Amygdala (tissue), 56 donors: ENCODE measurements at regions not wholly inside any gene's neighbourhood (a gene's known extent, or its start where the extent isn't known, plus 50 kb on each side); places are given as distances from the start of the nearest gene placed in this dataset.
"Not testable (repeated sequence)": the region's sequence is repeated elsewhere in the genome, so short reads cannot be mapped to it uniquely, and the experiment has no call there.

ENCODE experiments used
- DNase-seq, 56 donors: peaks; one replicate each; lab custom pipeline; 2025; lab: John Stamatoyannopoulos, UW

GRCh38 chr11:134739136-134739535 lies 327.1 kb upstream of the B3GAT1 start:
- no peak for DNase-seq

DNA sequence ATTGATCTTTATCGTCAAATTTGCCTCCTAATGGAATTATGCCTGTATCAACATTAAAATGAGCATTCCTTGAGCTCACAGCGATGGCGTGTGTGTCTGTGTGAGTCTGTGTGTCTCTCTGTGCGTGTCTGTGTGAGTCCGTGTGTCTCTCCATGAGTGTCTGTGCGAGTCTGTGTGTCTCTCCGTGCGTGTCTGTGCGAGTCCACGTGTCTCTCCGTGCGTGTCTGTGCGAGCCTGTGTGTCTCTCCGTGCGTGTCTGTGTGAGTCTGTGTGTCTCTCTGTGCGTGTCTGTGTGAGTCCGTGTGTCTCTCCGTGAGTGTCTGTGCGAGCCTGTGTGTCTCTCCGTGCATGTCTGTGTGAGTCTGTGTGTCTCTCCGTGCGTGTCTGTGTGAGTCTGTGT lies 326.5 kb upstream of the B3GAT1 start:
- DNase-seq: no peak

GRCh38 chr11:134737563-134738510 lies 325.8 kb upstream of the B3GAT1 start:
- DNase-seq: no peak

- no peak for DNase-seq
These were observed 324.4 kb upstream of the B3GAT1 start for GRCh38 chr11:134736251-134736947.

GRCh38 chr11:134734894-134735293 lies 322.9 kb upstream of the B3GAT1 start:
- DNase-seq: no peak

- peak in 2 of 56 donors; percentile 18 for DNase-seq
These were observed 322.3 kb upstream of the B3GAT1 start for GRCh38 chr11:134734141-134734845.

- DNase-seq: no peak
These were observed 321.6 kb upstream of the B3GAT1 start for GRCh38 chr11:134733646-134734045.

DNA sequence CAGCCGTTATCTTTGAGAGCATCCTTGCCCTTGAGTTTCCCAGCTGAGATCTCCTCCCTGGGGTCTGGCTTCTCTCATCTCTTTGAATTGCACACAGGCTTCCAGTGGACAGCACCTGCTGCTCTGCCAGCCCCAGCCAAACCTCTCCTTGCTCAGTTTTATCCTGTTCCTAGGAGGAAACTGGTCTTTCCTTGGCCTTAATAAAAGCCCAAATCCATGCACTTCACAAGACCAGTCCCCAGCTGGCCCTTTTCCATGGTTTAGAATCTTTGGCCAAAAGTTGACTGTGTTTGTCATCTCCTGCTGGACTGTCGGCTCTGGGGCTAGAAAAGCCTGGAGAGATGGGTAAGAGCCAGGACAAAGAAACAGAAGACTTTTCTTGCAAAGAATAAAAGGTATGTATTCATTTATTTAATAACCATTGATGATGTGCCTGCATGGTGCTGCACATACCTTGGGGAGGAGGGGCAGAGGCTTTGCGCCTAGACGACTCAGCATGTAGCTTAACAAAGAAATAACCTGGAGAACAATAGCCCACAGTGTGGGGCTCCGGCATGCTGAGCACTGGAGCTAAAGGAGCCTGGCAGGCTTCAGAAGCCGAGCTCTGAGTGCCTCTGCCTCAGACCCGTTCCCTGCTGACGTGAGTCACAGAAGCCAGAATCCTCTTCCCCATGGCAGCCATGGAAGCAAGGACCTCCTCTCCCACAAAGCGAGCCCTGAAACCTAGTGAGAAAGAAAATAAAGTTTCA lies 319.3 kb upstream of the B3GAT1 start:
- peak in 1 of 56 donors; percentile 28 for DNase-seq

DNA sequence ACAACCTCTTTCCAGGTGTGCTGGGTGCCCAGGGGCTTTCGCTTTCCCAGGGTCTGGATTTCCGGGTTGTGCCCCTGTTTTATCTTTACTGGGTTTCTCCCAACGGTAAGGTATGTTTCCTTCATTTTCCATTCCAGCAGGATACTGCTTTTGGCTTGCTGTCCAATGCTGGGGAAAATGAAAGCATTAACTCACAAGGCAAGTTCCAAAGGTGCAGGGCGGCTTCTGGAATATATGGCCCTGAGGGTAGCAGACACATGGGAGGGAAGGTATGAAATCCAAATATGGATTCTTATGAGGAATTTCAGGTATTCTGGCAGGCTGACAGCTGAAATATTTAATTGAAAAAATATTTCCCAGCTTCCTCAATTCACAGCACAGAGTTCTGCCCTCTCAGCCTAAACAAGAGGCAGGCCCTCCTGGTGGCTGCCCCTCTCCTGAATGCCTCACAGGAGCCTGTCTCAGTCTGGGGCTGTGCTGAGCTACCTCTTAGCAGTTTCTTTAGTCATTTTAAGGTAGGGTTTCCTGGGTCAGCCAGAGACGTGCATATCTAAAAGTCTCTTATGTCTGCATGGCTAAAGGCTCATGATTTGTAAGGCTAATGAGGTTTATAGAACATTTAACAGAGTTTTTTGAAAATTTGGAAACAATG lies 318.6 kb upstream of the B3GAT1 start:
- no peak for DNase-seq

- DNase-seq: no peak
These were observed 318.1 kb upstream of the B3GAT1 start for GRCh38 chr11:134730101-134730500.

GRCh38 chr11:134728186-134728585 lies 316.1 kb upstream of the B3GAT1 start:
- no peak for DNase-seq

DNA sequence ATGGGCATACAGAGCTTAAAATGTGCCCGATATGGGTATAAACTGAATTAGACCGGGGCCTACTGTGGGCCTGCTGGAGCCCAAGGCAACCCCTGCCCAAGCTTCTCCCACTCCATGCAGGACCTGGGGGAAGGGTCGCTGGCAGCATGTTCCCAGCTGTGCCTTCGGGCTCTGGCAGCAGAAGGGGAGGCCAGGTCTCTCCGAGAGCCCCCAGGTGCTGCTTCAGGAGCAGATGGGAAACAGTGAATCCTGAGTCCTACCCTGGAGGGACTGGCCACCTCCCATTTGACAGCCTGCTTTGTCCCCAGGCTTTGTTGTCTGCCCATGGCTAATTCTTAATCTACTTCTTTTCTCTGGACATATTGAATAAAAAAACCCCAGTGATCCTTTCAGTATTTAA lies 315.6 kb upstream of the B3GAT1 start:
- no peak for DNase-seq

- DNase-seq: no peak
These were observed 315.2 kb upstream of the B3GAT1 start for GRCh38 chr11:134727204-134727603.

- DNase-seq: peak in 7 of 56 donors; percentile 4 to 54 (median 25)
These were observed 313.9 kb upstream of the B3GAT1 start for GRCh38 chr11:134725716-134726639.

DNA sequence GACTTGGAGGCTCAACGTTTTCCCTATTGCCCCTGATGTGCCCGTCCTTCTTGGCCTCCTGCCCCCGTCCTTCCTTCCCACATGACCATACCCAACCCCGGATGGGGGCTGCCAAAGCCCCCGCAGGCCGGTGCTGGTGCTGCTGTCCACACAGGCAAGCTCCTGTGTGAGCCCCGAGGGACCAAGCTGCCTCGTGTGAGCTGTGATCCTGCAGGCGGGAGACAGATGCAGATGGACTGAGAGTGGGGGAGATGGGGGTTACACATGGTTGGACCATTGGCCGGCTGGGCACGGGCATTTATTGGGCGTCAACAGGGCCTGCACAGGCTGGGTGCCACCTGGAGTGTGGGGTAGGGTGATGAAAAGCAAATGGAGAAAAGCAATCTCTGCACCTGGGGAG lies 313.2 kb upstream of the B3GAT1 start:
- no peak for DNase-seq

DNA sequence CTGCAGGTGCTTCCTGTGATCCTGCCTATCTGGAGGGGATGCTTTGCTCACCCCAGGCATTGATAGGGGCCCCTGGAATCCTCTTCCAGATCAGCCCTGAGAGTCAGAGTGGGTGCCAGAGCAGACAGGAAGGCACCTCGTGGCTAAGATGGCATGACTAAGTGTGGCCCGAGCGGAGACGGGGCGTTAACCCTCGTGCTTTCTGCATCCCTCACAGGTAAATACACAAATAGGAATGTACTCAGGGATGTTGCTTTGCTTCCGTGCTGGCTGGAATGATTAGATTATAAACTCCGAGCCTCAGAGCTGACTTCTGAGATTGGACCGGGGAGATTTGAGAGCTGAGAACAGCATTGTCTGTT lies 312.7 kb upstream of the B3GAT1 start:
- DNase-seq: no peak

- DNase-seq: no peak
These were observed 312.2 kb upstream of the B3GAT1 start for GRCh38 chr11:134724106-134724778.

DNA sequence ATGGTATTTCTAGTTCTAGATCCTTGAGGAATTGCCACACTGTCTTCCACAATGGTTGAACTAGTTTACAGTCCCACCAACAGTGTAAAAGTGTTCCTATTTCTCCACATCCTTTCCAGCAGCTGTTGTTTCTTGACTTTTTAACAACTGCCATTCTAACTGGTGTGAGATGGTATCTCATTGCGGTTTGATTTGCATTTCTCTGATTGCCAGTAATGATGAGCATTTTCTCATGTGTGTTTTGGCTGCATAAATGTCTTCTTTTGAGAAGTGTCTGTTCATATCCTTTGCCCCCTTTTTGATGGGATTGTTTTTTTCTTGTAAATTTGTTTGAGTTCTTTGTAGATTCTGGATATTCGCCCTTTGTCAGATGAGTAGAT lies 308.6 kb upstream of the B3GAT1 start:
- DNase-seq: not testable (repeated sequence)
